ENCODE measurements at regions not wholly inside any gene's neighbourhood (a gene's known extent, or its start where the extent isn't known, plus 50 kb on each side); places are given as distances from the start of the nearest gene placed in this dataset.

DNA sequence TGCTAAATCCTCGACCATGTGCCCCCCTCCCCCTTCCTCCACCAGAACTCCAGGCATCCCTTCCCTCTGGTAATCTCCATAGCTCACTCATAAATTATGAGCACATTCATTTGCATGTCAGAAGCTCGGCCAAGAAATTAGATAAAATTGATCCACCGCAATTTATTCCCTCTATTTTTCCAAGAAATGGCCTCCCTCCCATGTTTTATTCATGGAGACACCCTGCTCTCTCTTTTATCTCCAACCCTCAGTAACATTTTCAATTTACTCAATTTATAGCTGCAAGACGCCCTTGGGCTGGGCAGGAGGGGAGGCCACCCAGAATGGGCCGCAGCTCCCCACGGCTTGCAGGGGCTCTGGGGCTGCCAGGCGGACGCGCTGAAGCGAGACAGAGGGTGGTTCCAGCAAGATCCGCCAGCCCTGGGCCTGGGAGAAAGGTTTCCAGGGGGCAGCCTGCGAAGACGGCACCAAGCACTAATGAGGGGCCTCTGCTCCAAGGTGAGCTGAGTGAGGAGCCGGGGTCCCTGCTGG lies 54.7 kb upstream of the ZNF423 start:
- DNase-seq (ENCODE audit: low read depth in 2 of 2) = no peak
- no peaks in the 10 kb centered on the region for H3K9me3 ChIP-seq (ENCODE audit: control insufficient read depth, insufficient read depth, low read depth, low read length)
- H3K27me3 ChIP-seq (ENCODE audit: control insufficient read depth, insufficient read depth, low read length) = no peaks in the 10 kb centered on the region
- H3K4me3 ChIP-seq (replicated peaks in 1 of 4; ENCODE audit: control extremely low read depth in 1 of 4, insufficient read depth in 1 of 4, low read depth in 3 of 4, low read length in 4 of 4) = no peak overlapping the region
- H3K36me3 ChIP-seq (ENCODE audit: control insufficient read depth, insufficient read depth, low read length) = no peaks in the 10 kb centered on the region
- TF ChIP-seq EZH2 (IDR thresholded peaks at IDR 0.05; ENCODE audit: low read length, missing control alignments) = no peak
- TF ChIP-seq, protein P1, sequence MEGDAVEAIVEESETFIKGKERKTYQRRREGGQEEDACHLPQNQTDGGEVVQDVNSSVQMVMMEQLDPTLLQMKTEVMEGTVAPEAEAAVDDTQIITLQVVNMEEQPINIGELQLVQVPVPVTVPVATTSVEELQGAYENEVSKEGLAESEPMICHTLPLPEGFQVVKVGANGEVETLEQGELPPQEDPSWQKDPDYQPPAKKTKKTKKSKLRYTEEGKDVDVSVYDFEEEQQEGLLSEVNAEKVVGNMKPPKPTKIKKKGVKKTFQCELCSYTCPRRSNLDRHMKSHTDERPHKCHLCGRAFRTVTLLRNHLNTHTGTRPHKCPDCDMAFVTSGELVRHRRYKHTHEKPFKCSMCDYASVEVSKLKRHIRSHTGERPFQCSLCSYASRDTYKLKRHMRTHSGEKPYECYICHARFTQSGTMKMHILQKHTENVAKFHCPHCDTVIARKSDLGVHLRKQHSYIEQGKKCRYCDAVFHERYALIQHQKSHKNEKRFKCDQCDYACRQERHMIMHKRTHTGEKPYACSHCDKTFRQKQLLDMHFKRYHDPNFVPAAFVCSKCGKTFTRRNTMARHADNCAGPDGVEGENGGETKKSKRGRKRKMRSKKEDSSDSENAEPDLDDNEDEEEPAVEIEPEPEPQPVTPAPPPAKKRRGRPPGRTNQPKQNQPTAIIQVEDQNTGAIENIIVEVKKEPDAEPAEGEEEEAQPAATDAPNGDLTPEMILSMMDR (conservative IDR thresholded peaks at IDR 0.05 in 1 of 2, IDR thresholded peaks at IDR 0.05 in 1 of 2; ENCODE audit: low read depth in 1 of 2, low read length in 2 of 2) = no peak
- H4K20me1 ChIP-seq (ENCODE audit: control insufficient read depth, extremely low read depth, insufficient read depth, low read length) = no peaks in the 10 kb centered on the region
- H3K79me2 ChIP-seq (ENCODE audit: control insufficient read depth, insufficient read depth, low read length) = no peaks in the 10 kb centered on the region
- H2AFZ ChIP-seq (ENCODE audit: low read length) = no peak overlapping the region
- H3K4me1 ChIP-seq (ENCODE audit: control insufficient read depth, extremely low read depth, insufficient read depth, low read length) = no peaks in the 10 kb centered on the region
- H3K4me2 ChIP-seq (ENCODE audit: extremely low read depth, insufficient read depth, low read length) = no peak overlapping the region
- H3K9ac ChIP-seq (ENCODE audit: insufficient read depth, low read length) = no peak overlapping the region
- no peak overlapping the region for H3K27ac ChIP-seq (ENCODE audit: insufficient read depth, low read length)

DNA sequence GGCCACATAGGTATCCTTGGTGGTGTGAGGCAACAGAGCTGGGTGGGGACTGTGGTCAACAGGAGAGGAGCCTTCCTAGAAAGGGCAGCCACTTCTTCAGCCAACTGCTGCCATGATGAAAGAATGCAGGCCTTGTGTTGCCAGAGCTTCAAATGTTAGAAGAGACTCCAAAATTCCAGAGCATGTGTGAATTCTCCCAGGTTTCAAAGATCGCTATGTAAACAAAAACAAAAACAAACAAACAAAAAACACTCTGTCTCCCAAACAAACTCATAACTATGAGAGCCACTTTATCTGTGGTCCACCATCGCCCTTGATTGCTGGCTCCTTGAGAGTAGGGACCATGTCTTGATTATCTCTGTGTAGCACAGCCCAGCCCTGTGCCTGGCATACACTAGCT lies 55.5 kb upstream of the ZNF423 start:
- Histone ChIP-seq H3K79me2 (ENCODE audit: control insufficient read depth, insufficient read depth, low read length) (no peaks in the 10 kb centered on the region), H2AFZ (ENCODE audit: low read length) (no peak overlapping the region), H3K9ac (ENCODE audit: insufficient read depth, low read length) (no peak overlapping the region), H3K4me3 (replicated peaks in 1 of 4; ENCODE audit: control extremely low read depth in 1 of 4, insufficient read depth in 1 of 4, low read depth in 3 of 4, low read length in 4 of 4) (no peak overlapping the region), H3K4me2 (ENCODE audit: extremely low read depth, insufficient read depth, low read length) (no peak overlapping the region), H3K4me1 (ENCODE audit: control insufficient read depth, extremely low read depth, insufficient read depth, low read length) (no peaks in the 10 kb centered on the region), H3K27me3 (ENCODE audit: control insufficient read depth, insufficient read depth, low read length) (no peaks in the 10 kb centered on the region), H3K9me3 (ENCODE audit: control insufficient read depth, insufficient read depth, low read depth, low read length) (no peaks in the 10 kb centered on the region), H3K27ac (ENCODE audit: insufficient read depth, low read length) (no peak overlapping the region), H4K20me1 (ENCODE audit: control insufficient read depth, extremely low read depth, insufficient read depth, low read length) (no peaks in the 10 kb centered on the region), H3K36me3 (ENCODE audit: control insufficient read depth, insufficient read depth, low read length) (no peaks in the 10 kb centered on the region)
- no peak for DNase-seq (ENCODE audit: low read depth in 2 of 2)
- TF ChIP-seq EZH2 (IDR thresholded peaks at IDR 0.05; ENCODE audit: low read length, missing control alignments) = no peak
- TF ChIP-seq, protein P1 (conservative IDR thresholded peaks at IDR 0.05 in 1 of 2, IDR thresholded peaks at IDR 0.05 in 1 of 2; ENCODE audit: low read depth in 1 of 2, low read length in 2 of 2) = no peak

DNA sequence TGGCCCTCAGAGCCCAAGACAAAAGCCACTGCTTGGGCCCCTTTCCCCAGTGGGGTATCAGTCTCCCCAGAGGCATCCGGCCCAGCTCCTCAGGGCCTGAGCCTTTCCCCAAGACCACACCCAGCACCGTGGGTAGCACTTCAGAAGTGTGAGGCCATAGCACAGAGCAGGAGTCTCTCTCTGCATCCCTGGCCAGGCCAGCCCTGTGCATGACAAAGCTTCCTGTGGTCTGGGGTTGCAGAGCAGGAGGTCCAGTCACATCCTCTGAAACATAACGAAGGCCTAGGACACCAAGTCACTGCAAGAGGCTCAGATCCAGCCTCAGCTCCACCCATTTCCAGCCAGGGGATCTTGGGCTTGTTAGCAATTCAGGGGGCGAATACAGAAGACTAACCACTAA lies 56.8 kb upstream of the ZNF423 start:
- H3K9me3 ChIP-seq (ENCODE audit: control insufficient read depth, insufficient read depth, low read depth, low read length) = no peaks in the 10 kb centered on the region
- no peak overlapping the region for H2AFZ ChIP-seq (ENCODE audit: low read length)
- no peak overlapping the region for H3K4me3 ChIP-seq (replicated peaks in 1 of 4; ENCODE audit: control extremely low read depth in 1 of 4, insufficient read depth in 1 of 4, low read depth in 3 of 4, low read length in 4 of 4)
- TF ChIP-seq EZH2 (IDR thresholded peaks at IDR 0.05; ENCODE audit: low read length, missing control alignments) = no peak
- TF ChIP-seq, protein P1 (conservative IDR thresholded peaks at IDR 0.05 in 1 of 2, IDR thresholded peaks at IDR 0.05 in 1 of 2; ENCODE audit: low read depth in 1 of 2, low read length in 2 of 2) = no peak
- H3K27ac ChIP-seq (ENCODE audit: insufficient read depth, low read length) = no peak overlapping the region
- no peaks in the 10 kb centered on the region for H3K79me2 ChIP-seq (ENCODE audit: control insufficient read depth, insufficient read depth, low read length)
- H4K20me1 ChIP-seq (ENCODE audit: control insufficient read depth, extremely low read depth, insufficient read depth, low read length) = no peaks in the 10 kb centered on the region
- H3K27me3 ChIP-seq (ENCODE audit: control insufficient read depth, insufficient read depth, low read length) = no peaks in the 10 kb centered on the region
- no peak overlapping the region for H3K4me2 ChIP-seq (ENCODE audit: extremely low read depth, insufficient read depth, low read length)
- DNase-seq (ENCODE audit: low read depth in 2 of 2) = no peak
- H3K36me3 ChIP-seq (ENCODE audit: control insufficient read depth, insufficient read depth, low read length) = no peaks in the 10 kb centered on the region
- no peak overlapping the region for H3K9ac ChIP-seq (ENCODE audit: insufficient read depth, low read length)
- H3K4me1 ChIP-seq (ENCODE audit: control insufficient read depth, extremely low read depth, insufficient read depth, low read length) = no peaks in the 10 kb centered on the region

Measured in fibroblast of lung (primary cell).